ENCODE measurements at regions not wholly inside any gene's neighbourhood (a gene's known extent, or its start where the extent isn't known, plus 50 kb on each side); places are given as distances from the start of the nearest gene placed in this dataset.
"Not testable (repeated sequence)": the region's sequence is repeated elsewhere in the genome, so short reads cannot be mapped to it uniquely, and the experiment has no call there.

DNA sequence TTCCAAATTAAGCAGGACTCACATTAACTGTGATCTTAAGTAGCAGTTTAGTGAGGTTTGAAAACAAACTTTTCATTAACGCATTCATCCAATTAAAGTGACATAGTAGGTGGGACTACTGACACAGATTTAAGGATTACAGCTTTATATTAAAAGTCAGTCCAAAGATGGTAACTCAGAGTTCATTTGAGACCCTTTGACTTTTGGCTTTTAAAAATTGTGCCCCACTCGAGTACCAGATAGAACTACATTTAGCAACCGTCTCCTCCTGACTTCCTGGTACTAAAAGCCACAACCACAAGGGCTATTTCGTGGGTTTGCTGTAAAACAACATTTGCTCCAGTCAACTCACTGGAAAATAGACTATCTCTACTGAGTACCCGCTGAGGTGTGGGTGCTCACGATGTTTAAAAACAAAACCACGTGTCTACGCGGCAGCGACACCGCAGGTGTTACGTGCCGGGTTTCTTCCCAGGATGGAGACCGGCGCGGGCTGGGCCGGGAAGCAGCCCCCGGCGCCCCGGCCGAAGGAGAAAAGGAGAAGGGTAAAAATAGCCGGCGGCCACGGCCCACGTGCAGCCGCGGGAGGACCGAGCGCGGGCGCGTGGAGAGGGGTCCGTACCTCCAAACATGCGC lies 120.6 kb downstream of the PRR15 start:
- TF ChIP-seq EZH2 (IDR thresholded peaks at IDR 0.05); POLR2AphosphoS5 (IDR thresholded peaks at IDR 0.05; ENCODE audit: borderline replicate concordance, low read depth, low read length): not testable (repeated sequence)

Measured in SK-N-MC (cell line).